ENCODE measurements at regions not wholly inside any gene's neighbourhood (a gene's known extent, or its start where the extent isn't known, plus 50 kb on each side); places are given as distances from the start of the nearest gene placed in this dataset.

DNA sequence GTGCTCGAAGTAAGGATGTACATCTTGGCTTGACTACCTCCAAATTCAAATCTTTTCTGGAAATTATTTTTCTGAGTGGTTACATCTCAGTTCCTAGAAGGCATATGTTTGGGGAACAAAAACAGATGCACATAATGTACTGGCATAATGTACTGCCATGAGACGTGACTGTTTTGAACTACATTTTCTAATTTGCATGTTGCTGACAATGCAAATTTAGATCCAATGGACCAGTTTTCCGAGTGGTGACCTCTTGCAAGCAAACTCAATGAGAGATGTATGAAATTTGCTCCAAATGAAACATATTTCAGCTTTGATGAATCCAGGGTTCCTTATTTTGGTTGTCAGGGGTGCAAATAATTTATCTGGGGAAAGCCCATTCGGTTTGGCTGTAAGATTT is 694.3 kb downstream of the GRXCR1 start:
- Histone ChIP-seq H3K4me3 (no peak overlapping the region), H3K27me3 (no peaks in the 10 kb centered on the region), H3K4me1 (ENCODE audit: insufficient read depth) (no peaks in the 10 kb centered on the region), H3K9me3 (ENCODE audit: low read depth) (no peaks in the 10 kb centered on the region), H2AFZ (no peak overlapping the region), H3K79me2 (no peaks in the 10 kb centered on the region), H3K27ac (no peak overlapping the region), H4K20me1 (ENCODE audit: insufficient read depth, poor library complexity, severe bottlenecking) (no peaks in the 10 kb centered on the region), H3K4me2 (no peak overlapping the region), H3K36me3 (replicated peaks; ENCODE audit: insufficient read depth, low read depth) (no peaks in the 10 kb centered on the region), H3K9me2 (replicated peaks; ENCODE audit: insufficient read depth) (no peaks in the 10 kb centered on the region)
- no peak for DNase-seq (ENCODE audit: low spot score)
- 74% methylated on average over 4 of the region's 4 CpGs for WGBS (ENCODE audit: low lambda C conversion rate, missing lambda C conversion rate)
- TF ChIP-seq, protein P1, sequence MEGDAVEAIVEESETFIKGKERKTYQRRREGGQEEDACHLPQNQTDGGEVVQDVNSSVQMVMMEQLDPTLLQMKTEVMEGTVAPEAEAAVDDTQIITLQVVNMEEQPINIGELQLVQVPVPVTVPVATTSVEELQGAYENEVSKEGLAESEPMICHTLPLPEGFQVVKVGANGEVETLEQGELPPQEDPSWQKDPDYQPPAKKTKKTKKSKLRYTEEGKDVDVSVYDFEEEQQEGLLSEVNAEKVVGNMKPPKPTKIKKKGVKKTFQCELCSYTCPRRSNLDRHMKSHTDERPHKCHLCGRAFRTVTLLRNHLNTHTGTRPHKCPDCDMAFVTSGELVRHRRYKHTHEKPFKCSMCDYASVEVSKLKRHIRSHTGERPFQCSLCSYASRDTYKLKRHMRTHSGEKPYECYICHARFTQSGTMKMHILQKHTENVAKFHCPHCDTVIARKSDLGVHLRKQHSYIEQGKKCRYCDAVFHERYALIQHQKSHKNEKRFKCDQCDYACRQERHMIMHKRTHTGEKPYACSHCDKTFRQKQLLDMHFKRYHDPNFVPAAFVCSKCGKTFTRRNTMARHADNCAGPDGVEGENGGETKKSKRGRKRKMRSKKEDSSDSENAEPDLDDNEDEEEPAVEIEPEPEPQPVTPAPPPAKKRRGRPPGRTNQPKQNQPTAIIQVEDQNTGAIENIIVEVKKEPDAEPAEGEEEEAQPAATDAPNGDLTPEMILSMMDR (IDR thresholded peaks at IDR 0.05; ENCODE audit: poor library complexity) = no peak
- TF ChIP-seq EZH2phosphoT487 (IDR thresholded peaks at IDR 0.05; ENCODE audit: low read depth, severe bottlenecking, unreplicated experiment) (no peak), EZH2 (IDR thresholded peaks at IDR 0.05; ENCODE audit: borderline replicate concordance) (no peak)

DNA sequence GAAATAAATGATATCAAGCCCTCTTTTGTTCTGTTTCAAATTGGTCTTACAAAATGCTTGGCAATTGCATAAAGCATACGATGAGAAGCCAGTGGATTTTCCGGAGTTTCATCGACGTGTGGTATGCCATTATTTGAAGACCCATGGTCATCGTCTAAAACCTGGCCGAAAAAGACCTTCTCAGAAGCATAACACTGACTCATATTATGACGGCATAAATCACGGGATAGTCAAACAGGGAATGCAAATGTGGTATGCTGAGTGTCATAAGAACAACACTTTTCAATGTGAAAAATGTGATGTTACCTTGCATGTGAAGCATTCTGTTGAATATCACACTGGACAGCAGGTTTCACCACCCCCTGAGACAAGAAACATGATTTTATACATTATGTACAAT is 695.2 kb downstream of the GRXCR1 start:
- H3K4me1 ChIP-seq (ENCODE audit: insufficient read depth) = no peaks in the 10 kb centered on the region
- no peaks in the 10 kb centered on the region for H3K79me2 ChIP-seq

DNA sequence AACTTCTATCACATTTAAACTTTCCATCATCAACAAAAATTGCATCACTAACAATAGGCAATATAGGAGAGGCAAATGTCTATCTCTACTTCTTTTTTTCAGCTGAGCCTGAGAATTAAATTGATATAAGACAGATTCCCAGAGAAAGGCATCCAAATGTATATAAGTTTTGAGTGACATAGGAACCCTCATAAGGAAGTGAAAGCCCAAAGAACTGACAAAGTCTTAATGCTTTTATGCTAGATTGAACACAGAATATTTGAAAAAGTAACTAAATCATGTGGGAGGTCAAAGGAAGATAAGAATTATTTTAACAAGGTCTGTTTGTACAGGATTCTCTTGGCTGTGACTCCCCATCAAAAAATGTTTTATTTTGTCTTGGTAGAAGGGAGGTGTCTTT is 714.9 kb downstream of the GRXCR1 start:
- H3K4me3 ChIP-seq = no peak overlapping the region
- H2AFZ ChIP-seq = no peak overlapping the region
- no peak for DNase-seq (ENCODE audit: low spot score)
- H3K27me3 ChIP-seq = no peaks in the 10 kb centered on the region
- H3K9me2 ChIP-seq (replicated peaks; ENCODE audit: insufficient read depth) = no peaks in the 10 kb centered on the region
- H4K20me1 ChIP-seq (ENCODE audit: insufficient read depth, poor library complexity, severe bottlenecking) = no peaks in the 10 kb centered on the region
- H3K4me2 ChIP-seq = no peak overlapping the region
- no peaks in the 10 kb centered on the region for H3K4me1 ChIP-seq (ENCODE audit: insufficient read depth)
- no peak for TF ChIP-seq EZH2phosphoT487 (IDR thresholded peaks at IDR 0.05; ENCODE audit: low read depth, severe bottlenecking, unreplicated experiment)
- TF ChIP-seq, protein P1 (IDR thresholded peaks at IDR 0.05; ENCODE audit: poor library complexity) = no peak
- no peak for TF ChIP-seq EZH2 (IDR thresholded peaks at IDR 0.05; ENCODE audit: borderline replicate concordance)
- no peaks in the 10 kb centered on the region for H3K36me3 ChIP-seq (replicated peaks; ENCODE audit: insufficient read depth, low read depth)
- no peak overlapping the region for H3K27ac ChIP-seq
- H3K9me3 ChIP-seq (ENCODE audit: low read depth) = no peaks in the 10 kb centered on the region
- H3K79me2 ChIP-seq = no peaks in the 10 kb centered on the region

More for the DNA sequence above, 695.2 kb downstream of the GRXCR1 start:
- Histone ChIP-seq H3K4me3 (no peak overlapping the region), H4K20me1 (ENCODE audit: insufficient read depth, poor library complexity, severe bottlenecking) (no peaks in the 10 kb centered on the region), H3K9me2 (replicated peaks; ENCODE audit: insufficient read depth) (no peaks in the 10 kb centered on the region), H3K36me3 (replicated peaks; ENCODE audit: insufficient read depth, low read depth) (no peaks in the 10 kb centered on the region), H2AFZ (no peak overlapping the region), H3K9me3 (ENCODE audit: low read depth) (no peaks in the 10 kb centered on the region), H3K4me2 (no peak overlapping the region), H3K27me3 (no peaks in the 10 kb centered on the region), H3K27ac (no peak overlapping the region)
- DNase-seq (ENCODE audit: low spot score) = no peak
- 87% methylated on average over 8 of the region's 8 CpGs for WGBS (ENCODE audit: low lambda C conversion rate, missing lambda C conversion rate)
- TF ChIP-seq, protein P1 (IDR thresholded peaks at IDR 0.05; ENCODE audit: poor library complexity) = no peak
- no peak for TF ChIP-seq EZH2phosphoT487 (IDR thresholded peaks at IDR 0.05; ENCODE audit: low read depth, severe bottlenecking, unreplicated experiment)
- TF ChIP-seq EZH2 (IDR thresholded peaks at IDR 0.05; ENCODE audit: borderline replicate concordance) = no peak
